ENCODE measurements at regions not wholly inside any gene's neighbourhood (a gene's known extent, or its start where the extent isn't known, plus 50 kb on each side); places are given as distances from the start of the nearest gene placed in this dataset.

DNA sequence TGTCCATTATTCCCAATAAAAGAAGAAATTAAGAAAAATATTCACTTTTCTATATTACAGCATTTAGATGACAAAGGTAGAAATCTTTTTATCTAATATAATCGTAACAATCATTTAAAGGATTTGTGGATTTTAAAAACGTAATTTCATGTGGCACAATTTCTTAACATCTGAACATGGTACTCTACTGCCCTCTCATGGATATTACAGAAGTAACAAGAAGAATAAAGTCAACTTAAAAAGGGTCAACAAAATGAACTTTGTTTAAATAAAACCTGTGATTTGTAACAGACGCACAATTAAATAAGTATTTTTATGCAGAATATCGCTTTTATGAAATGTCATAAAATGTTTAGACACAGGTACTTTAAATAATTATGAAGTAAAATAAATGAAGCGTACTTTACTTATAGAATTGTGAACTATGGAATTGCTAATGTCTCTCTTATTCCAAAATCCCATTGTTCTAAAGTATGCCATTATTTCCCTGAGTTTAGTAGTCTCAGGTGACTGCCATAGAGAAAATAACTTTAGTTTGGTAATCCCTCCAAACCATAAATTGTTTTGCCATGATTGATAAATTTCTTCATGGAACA is 366.8 kb upstream of the ZNF385D start:
- peak; percentile 39 for DNase-seq

DNA sequence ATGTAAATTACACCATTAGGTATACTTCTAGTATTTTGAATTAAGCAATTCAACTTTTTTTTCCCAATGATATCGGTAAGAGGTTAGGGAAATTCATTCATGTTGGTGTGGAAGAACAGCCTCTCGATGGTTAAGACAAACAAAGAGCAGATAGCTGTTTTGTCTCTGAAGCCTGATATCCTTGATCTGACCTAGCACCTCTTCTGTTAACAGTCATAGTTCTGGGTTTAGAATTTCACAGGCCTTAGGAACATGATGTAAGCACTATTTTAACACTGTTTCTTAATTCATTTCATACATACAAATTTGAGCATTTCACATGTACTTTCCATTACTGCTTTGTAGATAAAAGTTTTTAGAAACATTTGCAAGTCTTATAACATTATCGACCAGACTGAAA is 367.5 kb upstream of the ZNF385D start:
- DNase-seq, result peak; percentile 49

DNA sequence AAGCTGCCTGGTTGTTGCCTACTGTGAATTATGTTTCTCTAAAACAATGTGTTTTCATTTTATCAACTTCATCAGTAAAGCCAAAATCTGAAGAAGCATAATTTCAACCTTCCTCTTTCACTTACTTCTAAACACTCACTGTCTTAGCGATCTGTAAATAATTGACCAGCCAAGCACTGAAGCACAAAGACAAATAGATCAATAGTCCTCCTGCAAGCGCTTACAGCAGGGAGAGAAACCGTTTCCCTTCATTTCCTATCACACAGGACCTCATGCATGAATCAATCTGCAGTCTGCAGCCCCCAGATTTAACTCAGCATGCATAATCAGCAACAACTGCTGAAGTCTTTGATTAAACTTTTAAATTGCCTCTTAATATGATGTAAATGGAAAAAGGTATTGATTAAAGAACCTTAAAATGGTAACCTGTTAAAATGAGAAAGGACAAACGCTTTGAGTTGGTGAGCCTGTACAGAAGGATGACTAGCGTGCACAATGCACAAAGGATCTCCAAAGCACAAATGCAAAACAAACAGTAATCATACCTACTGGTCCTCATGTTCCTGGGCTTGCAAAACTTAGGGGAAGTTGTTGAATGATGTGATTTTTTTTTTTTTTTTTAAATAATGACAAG is 370.2 kb upstream of the ZNF385D start:
- peak; percentile 60 for DNase-seq

DNA sequence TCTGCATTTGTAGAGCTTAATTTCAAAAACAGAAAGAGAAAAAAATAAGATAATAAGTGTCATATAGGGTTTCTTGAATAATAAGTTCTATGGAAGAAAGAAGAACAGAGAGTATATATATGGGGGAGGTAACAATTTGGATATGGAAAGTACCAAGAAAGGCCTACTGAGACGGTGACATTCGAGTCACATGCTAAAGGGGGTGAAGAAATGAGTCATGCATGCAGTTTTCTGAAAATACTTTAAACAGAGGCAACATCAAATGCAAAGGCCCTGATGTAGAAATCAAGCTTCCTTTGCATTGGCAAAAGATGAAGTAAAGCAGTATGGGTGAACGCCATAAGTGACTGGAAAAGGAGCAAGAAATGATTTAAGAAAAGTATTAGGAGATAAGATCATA is 371.6 kb upstream of the ZNF385D start:
- DNase-seq, result no peak

- no peak for DNase-seq
Observed at GRCh38 chr3:22129101-22129500, 378.1 kb upstream of the ZNF385D start.

DNA sequence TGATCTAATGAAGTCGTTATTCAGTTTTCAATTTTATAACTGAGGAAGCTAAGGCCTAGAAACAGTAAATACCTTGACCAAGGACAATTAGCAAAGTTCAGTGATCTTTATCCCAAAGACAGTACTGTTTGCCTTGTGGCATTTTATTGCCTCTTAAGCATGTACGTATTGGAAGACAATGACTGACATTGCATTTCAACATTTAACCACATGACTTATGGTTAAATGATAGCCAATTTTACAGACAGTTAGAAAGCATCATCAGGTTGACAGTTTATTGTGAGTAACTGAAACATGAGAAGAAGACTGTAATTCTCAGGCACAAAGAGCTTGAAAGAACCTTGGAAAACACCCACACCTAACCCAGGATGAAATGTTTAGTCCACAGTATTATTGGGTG is 390.8 kb upstream of the ZNF385D start:
- DNase-seq, result peak; percentile 0

GRCh38 chr3:22147161-22147560 is 396.2 kb upstream of the ZNF385D start:
- DNase-seq, result no peak

DNA sequence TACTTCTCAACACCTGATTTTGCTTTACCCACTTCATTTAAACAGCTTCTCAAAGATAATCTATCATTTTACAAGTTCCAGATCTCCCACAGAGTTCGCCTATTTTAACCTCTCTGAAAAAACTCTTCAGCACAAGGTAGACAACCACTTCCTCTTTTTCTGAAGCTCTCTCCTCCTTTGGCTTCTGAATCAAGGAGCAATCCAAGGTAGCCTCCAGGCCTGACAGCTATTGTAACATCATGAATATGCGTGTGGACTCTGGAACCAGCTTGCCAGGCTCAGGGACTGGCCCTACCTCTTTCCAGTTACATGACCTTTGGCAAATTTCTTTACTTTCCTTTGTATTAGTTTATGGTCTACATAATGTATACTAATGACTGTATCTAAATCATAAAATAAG is 405.9 kb upstream of the ZNF385D start:
- DNase-seq, result no peak

- no peak for DNase-seq
Observed at GRCh38 chr3:22157848-22158247, 406.8 kb upstream of the ZNF385D start.

GRCh38 chr3:22159004-22159695 is 408.1 kb upstream of the ZNF385D start:
- no peak for DNase-seq

GRCh38 chr3:22161315-22161714 is 410.3 kb upstream of the ZNF385D start:
- no peak for DNase-seq

DNA sequence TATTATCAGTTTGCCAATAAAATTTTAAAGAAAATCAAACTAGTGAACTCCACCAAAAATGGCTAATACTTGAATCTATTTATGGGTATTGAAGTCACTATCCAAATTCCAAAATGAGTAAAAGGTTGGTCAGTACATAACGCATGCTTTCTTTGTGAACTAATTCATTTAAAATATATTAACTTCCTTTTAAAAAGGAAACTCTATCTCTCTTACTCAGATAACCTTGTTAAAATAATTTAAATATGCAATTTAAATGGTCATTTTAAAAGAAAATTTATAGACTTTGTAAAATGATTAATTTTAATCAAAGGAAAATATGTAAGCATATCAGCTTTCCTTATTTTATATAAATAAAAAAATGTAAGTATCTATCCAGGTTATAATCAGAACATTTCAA is 419.4 kb upstream of the ZNF385D start:
- DNase-seq, result no peak

DNA sequence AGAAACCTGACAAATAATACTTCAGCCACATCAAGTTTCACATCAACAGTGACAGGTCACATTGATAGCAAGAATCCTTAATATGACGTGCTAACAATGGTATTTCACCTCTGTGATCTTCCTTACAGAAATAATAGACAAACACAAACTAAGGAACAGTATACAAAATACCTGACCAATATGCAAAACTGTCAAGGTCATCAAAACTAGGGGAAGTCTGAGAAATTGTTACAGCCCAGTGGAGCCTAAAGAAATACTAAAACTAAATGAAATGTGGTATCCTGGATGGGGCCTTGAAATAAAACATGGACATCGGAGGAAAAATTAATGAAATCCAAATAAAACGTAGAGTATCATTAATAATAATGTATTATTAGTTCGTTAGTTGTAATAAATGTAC is 422.0 kb upstream of the ZNF385D start:
- DNase-seq, result no peak

DNA sequence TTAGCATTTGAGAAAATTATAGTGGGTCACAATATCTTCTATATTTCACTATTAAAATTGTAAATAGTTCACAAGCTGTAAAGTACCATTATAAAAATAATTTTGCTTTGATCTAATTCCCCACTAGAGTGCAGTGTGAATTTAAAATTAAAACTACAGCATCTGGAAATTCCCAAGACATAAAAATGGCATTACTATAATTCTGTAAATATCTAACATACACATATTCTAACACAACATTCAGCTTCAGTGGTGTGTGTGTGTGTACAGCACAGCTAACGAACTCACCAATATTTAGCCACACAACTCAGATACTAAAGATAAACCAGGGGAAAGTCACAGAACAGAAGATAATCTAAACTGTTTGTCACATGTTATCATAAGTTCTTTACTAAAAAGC is 424.9 kb upstream of the ZNF385D start:
- DNase-seq, result peak; percentile 0

- no peak for DNase-seq
Observed at GRCh38 chr3:22176911-22177310, 425.9 kb upstream of the ZNF385D start.

- no peak for DNase-seq
Observed at GRCh38 chr3:22189616-22190015, 438.6 kb upstream of the ZNF385D start.

DNA sequence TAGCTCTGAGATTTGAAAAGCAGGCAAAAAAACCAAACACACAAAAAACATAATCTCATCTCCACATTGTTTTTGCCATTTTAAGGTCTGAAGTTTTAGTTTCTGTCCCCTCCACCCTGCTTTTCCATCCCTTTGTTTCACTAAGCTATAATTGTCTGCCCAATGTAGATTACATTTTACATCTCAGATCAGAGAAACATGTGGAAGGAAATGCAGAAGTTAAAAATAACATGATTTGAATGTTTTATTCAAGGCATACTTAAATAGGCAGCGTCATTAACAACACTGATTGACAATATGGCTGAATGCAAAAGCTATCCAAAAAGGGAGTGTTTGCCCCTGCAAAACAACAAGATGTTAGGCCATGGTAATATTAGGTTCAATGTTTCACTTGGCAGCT is 448.1 kb upstream of the ZNF385D start:
- DNase-seq, result no peak

DNA sequence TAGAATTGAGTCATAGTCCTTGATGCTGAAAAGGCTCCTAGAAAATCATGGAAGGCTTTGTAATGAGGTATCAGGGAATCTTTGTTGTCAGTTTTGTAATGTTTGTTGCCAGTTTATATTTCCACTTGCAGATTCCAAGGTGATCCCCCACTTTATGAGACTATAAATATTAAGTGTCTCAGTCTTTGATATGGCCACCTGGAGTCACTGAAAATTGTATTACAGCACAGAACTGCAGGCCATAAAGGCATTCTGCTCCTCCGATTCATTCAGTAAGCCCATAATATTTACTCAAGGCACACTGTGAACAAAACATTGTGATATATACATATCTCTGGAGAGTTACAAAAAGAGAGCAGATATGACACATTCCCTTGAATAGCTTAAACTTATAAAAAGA is 457.8 kb upstream of the ZNF385D start:
- no peak for DNase-seq

- DNase-seq, result no peak
Observed at GRCh38 chr3:22209578-22209977, 458.6 kb upstream of the ZNF385D start.

- DNase-seq, result no peak
Observed at GRCh38 chr3:22210693-22211092, 459.7 kb upstream of the ZNF385D start.

DNA sequence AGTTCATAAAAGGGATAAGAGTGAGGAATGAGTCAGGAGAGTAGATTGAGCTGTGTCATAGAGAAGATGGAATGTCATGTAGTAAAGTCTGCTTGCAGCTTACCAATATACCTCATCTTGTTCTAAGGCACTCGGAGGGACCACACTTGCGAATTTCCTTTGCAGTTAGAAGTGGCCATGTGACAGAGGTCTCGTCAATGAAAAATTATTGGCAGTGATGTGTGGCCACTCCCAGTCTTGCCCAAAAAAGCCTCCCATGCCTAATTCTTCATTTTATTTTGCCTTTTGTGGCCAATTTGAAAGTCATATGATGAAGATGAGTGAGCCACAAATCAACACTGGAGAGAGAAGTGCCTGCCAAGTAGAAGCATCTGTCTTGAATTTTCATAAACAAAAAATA is 465.6 kb upstream of the ZNF385D start:
- no peak for DNase-seq

DNA sequence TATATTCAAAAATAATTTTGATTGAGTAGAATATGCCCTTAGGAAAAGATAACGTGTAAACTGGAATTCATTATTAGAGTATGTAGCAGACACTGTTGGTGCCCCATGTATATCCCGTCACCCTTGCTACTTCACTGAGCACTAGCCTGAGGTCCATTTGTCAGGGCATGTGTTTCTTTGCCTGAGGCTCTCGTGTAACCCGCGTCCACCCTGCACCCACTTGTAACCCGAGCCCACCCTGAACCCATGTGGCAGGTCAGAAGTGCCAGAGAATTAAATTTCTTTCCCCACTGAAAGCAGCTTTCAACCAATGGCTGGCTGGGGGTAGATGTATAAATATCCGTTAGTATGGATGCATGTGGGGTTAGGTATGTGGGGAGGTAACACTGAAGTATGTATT is 474.2 kb upstream of the ZNF385D start:
- DNase-seq, result no peak

GRCh38 chr3:22228705-22229104 is 477.7 kb upstream of the ZNF385D start:
- no peak for DNase-seq

DNA sequence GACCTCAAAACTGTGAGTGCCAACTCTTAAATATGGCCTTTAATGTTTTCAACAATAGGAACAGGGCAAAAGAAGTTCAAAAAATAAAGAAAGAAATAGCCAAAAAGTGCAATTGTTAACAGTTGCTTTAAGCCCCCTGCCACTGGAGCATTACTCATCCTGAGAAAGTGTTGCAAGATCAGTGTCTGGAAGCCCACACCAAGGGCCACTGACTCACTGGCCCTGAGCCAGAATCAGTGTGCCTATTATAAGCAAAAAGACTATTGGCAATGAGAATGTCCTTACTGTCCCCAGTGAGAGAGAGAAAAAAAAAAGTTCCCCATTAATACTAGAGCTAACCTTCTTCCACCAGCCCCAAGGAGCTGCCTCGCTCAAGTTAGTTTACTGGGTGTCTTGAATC is 480.1 kb upstream of the ZNF385D start:
- DNase-seq, result no peak
